ENCODE measurements at regions not wholly inside any gene's neighbourhood (a gene's known extent, or its start where the extent isn't known, plus 50 kb on each side); places are given as distances from the start of the nearest gene placed in this dataset.
A peak's percentile ranks its signal among the peaks of the same experiment; 100 is the strongest.

DNA sequence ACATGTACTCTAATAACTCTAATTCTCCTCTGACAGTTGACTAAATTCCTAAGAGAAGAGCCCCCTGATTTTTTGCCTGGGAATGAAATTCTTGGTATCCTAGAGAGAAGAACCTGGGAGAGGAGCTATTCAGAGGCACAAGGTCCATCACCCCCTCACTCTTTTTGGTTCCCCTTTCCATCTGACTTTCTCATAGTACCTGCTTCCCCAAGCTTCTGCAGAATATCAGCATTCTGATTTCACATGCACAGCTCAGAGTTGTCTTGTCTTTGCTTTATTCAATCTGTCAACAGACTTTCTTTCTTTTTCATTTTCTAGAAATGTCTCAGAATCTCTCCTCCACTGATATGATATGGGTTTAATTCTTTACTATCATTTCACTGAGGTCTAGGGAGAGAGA, 141.5 kb upstream of the FBXL17 start:
- no peaks in the 10 kb centered on the region for H3K36me3 ChIP-seq
- H3K4me3 ChIP-seq, result no peak overlapping the region
- no peak for DNase-seq (ENCODE audit: extremely low spot score in 2 of 2)
- TF ChIP-seq POLR2A (IDR thresholded peaks at IDR 0.05) (no peak), POLR2AphosphoS5 (IDR thresholded peaks at IDR 0.05; ENCODE audit: insufficient read depth in 1 of 2, low read depth in 1 of 2) (no peak)
- TF ChIP-seq, protein P1, sequence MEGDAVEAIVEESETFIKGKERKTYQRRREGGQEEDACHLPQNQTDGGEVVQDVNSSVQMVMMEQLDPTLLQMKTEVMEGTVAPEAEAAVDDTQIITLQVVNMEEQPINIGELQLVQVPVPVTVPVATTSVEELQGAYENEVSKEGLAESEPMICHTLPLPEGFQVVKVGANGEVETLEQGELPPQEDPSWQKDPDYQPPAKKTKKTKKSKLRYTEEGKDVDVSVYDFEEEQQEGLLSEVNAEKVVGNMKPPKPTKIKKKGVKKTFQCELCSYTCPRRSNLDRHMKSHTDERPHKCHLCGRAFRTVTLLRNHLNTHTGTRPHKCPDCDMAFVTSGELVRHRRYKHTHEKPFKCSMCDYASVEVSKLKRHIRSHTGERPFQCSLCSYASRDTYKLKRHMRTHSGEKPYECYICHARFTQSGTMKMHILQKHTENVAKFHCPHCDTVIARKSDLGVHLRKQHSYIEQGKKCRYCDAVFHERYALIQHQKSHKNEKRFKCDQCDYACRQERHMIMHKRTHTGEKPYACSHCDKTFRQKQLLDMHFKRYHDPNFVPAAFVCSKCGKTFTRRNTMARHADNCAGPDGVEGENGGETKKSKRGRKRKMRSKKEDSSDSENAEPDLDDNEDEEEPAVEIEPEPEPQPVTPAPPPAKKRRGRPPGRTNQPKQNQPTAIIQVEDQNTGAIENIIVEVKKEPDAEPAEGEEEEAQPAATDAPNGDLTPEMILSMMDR (IDR thresholded peaks at IDR 0.05), result no peak
- no peaks in the 10 kb centered on the region for H3K4me1 ChIP-seq
- H3K9me3 ChIP-seq, result no peaks in the 10 kb centered on the region
- intact Hi-C loops (cut with DNase I), result no loop called here
- no peak overlapping the region for H3K27ac ChIP-seq
- no peaks in the 10 kb centered on the region for H3K27me3 ChIP-seq

DNA sequence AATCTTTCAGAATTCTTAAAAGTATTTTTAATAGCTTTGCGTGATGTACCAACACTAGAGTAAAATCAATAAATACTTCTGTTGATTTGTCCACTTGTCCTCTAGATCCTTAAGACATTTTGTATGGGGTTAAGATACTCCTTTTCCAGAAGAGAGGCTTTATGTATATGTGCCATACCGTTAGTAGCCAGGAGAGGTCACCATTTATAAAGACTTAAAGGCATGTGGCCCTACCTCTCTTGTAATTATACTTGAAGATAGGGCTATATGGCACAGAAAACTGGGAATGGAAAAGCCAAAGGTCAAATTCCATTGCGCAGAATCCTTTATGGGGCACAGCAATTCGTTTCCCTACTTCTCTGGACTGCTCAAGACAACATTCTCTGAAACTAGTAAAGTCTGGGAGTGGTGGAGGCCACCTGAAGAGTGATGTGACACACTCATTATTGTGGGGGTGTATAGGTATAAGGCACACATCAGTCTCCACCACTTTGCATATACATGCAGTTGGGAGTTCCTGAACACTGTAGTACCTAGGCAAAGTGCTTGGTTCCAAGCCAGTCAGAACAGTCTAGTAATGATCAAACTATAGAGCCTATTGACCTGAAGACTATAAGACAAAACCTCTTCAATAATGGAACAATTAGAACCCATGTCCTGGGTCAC, 140.1 kb upstream of the FBXL17 start:
- no peak overlapping the region for H3K4me3 ChIP-seq
- H3K4me1 ChIP-seq, result no peaks in the 10 kb centered on the region
- no peak for DNase-seq (ENCODE audit: extremely low spot score in 2 of 2)
- intact Hi-C loops (cut with DNase I), result no loop called here
- TF ChIP-seq POLR2AphosphoS5 (IDR thresholded peaks at IDR 0.05; ENCODE audit: insufficient read depth in 1 of 2, low read depth in 1 of 2), result no peak
- TF ChIP-seq, protein P1 (IDR thresholded peaks at IDR 0.05), result peak in 1 of 3 experiments; percentile 34
- H3K9me3 ChIP-seq, result no peaks in the 10 kb centered on the region
- no peaks in the 10 kb centered on the region for H3K27me3 ChIP-seq
- H3K27ac ChIP-seq, result no peak overlapping the region
- H3K36me3 ChIP-seq, result no peaks in the 10 kb centered on the region

DNA sequence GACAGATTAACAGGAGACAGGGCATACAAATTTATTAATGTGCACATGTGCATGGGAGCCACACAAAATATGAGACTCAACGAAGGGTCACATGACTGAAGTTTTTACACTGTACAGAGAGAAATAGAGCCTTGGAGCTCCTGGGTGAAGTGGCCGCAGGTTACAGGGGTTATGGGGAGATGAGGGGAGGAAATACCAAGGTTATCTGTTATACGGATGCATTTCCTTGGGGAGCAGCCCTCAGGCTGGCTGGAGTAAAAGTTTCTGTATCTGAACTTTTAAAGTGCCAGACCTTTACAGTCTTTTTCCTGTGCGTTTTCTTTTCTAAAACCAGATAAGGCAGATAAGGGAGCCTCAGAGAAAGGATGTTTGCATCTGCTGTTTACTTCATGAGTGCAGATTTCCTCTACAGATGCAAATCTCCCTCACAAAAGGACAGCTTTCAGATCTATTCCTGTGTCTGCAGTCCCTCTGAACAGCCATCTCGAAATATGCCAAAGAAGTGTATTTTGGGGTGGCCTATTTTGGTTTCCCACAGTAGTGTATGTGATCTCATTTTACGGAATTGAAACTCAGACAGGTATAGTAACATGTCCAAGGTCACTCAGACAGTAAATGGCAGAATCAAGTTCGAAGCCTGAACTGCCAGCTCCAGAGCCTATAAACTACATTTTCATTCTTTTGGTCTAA, 139.3 kb upstream of the FBXL17 start:
- TF ChIP-seq, protein P1 (IDR thresholded peaks at IDR 0.05), result no peak
- no peak for TF ChIP-seq POLR2A (IDR thresholded peaks at IDR 0.05)
- no peak for TF ChIP-seq POLR2AphosphoS5 (IDR thresholded peaks at IDR 0.05; ENCODE audit: insufficient read depth in 1 of 2, low read depth in 1 of 2)
- H3K4me1 ChIP-seq, result no peaks in the 10 kb centered on the region
- DNase-seq (ENCODE audit: extremely low spot score in 2 of 2), result no peak
- H3K36me3 ChIP-seq, result no peaks in the 10 kb centered on the region
- no peak overlapping the region for H3K27ac ChIP-seq
- intact Hi-C loops (cut with DNase I), result no loop called here
- H3K9me3 ChIP-seq, result no peaks in the 10 kb centered on the region
- no peak overlapping the region for H3K4me3 ChIP-seq
- H3K27me3 ChIP-seq, result no peaks in the 10 kb centered on the region

DNA sequence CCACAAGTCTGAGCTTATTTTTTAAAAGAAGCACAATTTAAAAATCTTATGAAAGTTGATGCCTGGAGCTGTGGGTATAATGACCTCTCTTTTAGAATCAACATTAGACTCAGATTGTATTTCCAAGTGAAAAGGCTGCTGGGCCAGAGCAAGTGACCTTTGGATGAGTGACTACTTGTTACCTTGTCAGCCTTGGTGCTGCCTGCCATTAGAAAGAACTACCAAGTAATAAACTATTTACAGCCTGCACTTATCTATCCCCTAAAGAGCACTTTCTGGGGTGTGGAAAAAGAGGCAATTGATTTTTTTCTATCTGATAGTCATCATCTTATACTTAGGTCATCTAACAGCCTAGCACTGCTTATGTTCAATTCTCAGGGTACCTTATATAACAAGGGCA, 134.9 kb upstream of the FBXL17 start:
- Histone ChIP-seq H3K4me1 (no peaks in the 10 kb centered on the region), H3K4me3 (no peak overlapping the region), H3K27me3 (no peaks in the 10 kb centered on the region), H3K36me3 (no peaks in the 10 kb centered on the region), H3K9me3 (no peaks in the 10 kb centered on the region), H3K27ac (no peak overlapping the region)
- TF ChIP-seq POLR2A (IDR thresholded peaks at IDR 0.05), result no peak
- no peak for TF ChIP-seq POLR2AphosphoS5 (IDR thresholded peaks at IDR 0.05; ENCODE audit: insufficient read depth in 1 of 2, low read depth in 1 of 2)
- TF ChIP-seq, protein P1 (IDR thresholded peaks at IDR 0.05), result no peak
- intact Hi-C loops (cut with DNase I), result no loop called here
- no peak for DNase-seq (ENCODE audit: extremely low spot score in 2 of 2)

DNA sequence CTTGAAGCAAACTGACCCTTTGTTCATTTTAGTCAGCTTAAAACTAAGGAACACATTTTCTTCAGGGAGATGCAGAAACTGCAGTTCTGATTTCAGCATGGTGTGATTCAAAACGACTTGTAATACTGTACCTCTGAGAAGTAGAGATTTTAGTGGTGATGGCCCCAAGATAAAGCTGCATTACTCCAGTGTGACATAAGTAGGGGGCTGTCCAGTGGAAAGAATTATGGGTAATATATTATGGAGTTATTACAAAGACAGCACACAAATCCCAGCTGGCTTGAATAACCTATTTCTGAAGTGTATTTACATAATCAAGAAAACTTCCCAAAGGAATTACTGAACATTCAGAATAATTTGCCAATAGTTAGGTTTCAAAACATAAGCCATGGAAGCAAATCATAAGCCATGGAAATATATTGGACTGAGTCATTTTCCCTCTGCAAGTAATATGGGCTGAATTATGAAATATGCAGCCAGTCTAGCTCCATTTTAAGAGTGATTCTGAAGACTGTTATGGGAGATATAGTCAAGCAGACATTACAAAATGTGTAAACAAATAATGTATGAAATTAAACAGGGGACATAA, 133.7 kb upstream of the FBXL17 start:
- TF ChIP-seq POLR2A (IDR thresholded peaks at IDR 0.05) (no peak), POLR2AphosphoS5 (IDR thresholded peaks at IDR 0.05; ENCODE audit: insufficient read depth in 1 of 2, low read depth in 1 of 2) (no peak)
- TF ChIP-seq, protein P1 (IDR thresholded peaks at IDR 0.05), result no peak

More for the DNA sequence above, 133.7 kb upstream of the FBXL17 start:
- Histone ChIP-seq H3K36me3 (no peaks in the 10 kb centered on the region), H3K27ac (no peak overlapping the region), H3K9me3 (no peaks in the 10 kb centered on the region), H3K4me3 (no peak overlapping the region), H3K4me1 (no peaks in the 10 kb centered on the region), H3K27me3 (no peaks in the 10 kb centered on the region)
- intact Hi-C loops (cut with DNase I), result no loop called here
- DNase-seq (ENCODE audit: extremely low spot score in 2 of 2), result no peak

Data from vagina (tissue), 2 donors.